CD4-positive, CD25-positive, alpha-beta regulatory T cell (primary cell): ENCODE measurements at regions not wholly inside any gene's neighbourhood (a gene's known extent, or its start where the extent isn't known, plus 50 kb on each side); places are given as distances from the start of the nearest gene placed in this dataset.
"Not testable (repeated sequence)": the region's sequence is repeated elsewhere in the genome, so short reads cannot be mapped to it uniquely, and the experiment has no call there.

ENCODE experiments used
- ATAC-seq, 2 donors: fragments of 150-1000 bp; cut with Tn5 transposase; one replicate each; pipeline ENCODE4 v1.10.0; 2021; ENCODE audit warnings: low read depth in 2 of 2, moderate number of reproducible peaks in 2 of 2, moderate library complexity in 1 of 2
- DNase-seq, 3 donors: peaks; one replicate each; pipeline versions ENCODE4 v3.0.0 to v3.0.0-alpha.2; 2012 to 2022; ENCODE audit warnings: mixed read lengths in 1 of 3
- H3K27ac ChIP-seq: one replicate; pipeline ENCODE4 v1.7.0; 2013; ENCODE audit warnings: mild to moderate bottlenecking, low read length; ENCODE audit not compliant: insufficient read depth, poor library complexity, severe bottlenecking
- H3K27me3 ChIP-seq: one replicate; pipeline ENCODE4 v1.7.0; 2013; ENCODE audit warnings: low read length; ENCODE audit not compliant: control insufficient read depth, insufficient read depth
- H3K36me3 ChIP-seq: one replicate; pipeline ENCODE4 v1.7.0; 2013; ENCODE audit warnings: mild to moderate bottlenecking, low read length, moderate library complexity; ENCODE audit not compliant: control insufficient read depth, insufficient read depth
- H3K4me1 ChIP-seq: 2 replicates; pipeline ENCODE4 v1.7.0; 2013; ENCODE audit warnings: mild to moderate bottlenecking, low read length; ENCODE audit not compliant: insufficient read depth, control insufficient read depth, poor library complexity, severe bottlenecking
- H3K4me3 ChIP-seq: one replicate; pipeline ENCODE4 v1.7.0; 2013; ENCODE audit warnings: low read depth, mild to moderate bottlenecking, low read length, moderate library complexity
- H3K9me3 ChIP-seq, 2 experiments: 1 replicate in 1 of 2; 2 replicates in 1 of 2; pipeline ENCODE4 v1.7.0; 2013; ENCODE audit warnings: low read length in 2 of 2, mild to moderate bottlenecking in 1 of 2, moderate library complexity in 1 of 2; ENCODE audit not compliant: control insufficient read depth in 2 of 2
- H3K27ac Mint-ChIP-seq, 3 donors: one replicate each; pipeline ENCODE4 v1.8.0; 2020 to 2022; ENCODE audit warnings: mild to moderate bottlenecking in 3 of 3, mixed read lengths in 3 of 3, moderate library complexity in 2 of 3
- H3K27me3 Mint-ChIP-seq: one replicate; pipeline ENCODE4 v1.8.0; 2022; ENCODE audit warnings: mild to moderate bottlenecking, mixed read lengths
- H3K36me3 Mint-ChIP-seq: one replicate; pipeline ENCODE4 v1.8.0; 2020; ENCODE audit warnings: mixed read lengths
- H3K4me1 Mint-ChIP-seq, 4 donors: one replicate each; pipeline ENCODE4 v1.8.0; 2020 to 2022; ENCODE audit warnings: mixed read lengths in 4 of 4, mild to moderate bottlenecking in 1 of 4
- H3K4me3 Mint-ChIP-seq, 4 donors: one replicate each; pipeline ENCODE4 v1.8.0; 2020 to 2022; ENCODE audit warnings: mild to moderate bottlenecking in 4 of 4, mixed read lengths in 4 of 4, moderate library complexity in 3 of 4
- H3K9me3 Mint-ChIP-seq, 7 donors: one replicate each; pipeline ENCODE4 v1.8.0; 2020 to 2022; ENCODE audit warnings: mixed read lengths in 7 of 7, mild to moderate bottlenecking in 3 of 7, moderate library complexity in 2 of 7

GRCh38 chr12:111259231-111259630 is 109.7 kb downstream of the PHETA1 start:
- no peak for DNase-seq
- H3K36me3 ChIP-seq = no peaks in the 10 kb centered on the region
- no peaks in the 10 kb centered on the region for H3K9me3 Mint-ChIP-seq
- peaks cover 0 to 2% (median 0%) of the 10 kb centered on the region in 4 donors for H3K4me1 Mint-ChIP-seq
- H3K4me3 ChIP-seq = no peak overlapping the region
- H3K9me3 ChIP-seq = no peaks in the 10 kb centered on the region
- H3K4me3 Mint-ChIP-seq = no peak overlapping the region
- H3K4me1 ChIP-seq = no peaks in the 10 kb centered on the region
- H3K27me3 ChIP-seq = no peaks in the 10 kb centered on the region
- H3K27ac Mint-ChIP-seq = no peak overlapping the region
- no peak overlapping the region for H3K27ac ChIP-seq
- H3K27me3 Mint-ChIP-seq = peaks cover 10% of the 10 kb centered on the region
- ATAC-seq = no peak
- no peaks in the 10 kb centered on the region for H3K36me3 Mint-ChIP-seq

GRCh38 chr12:111258081-111258480 is 110.8 kb downstream of the PHETA1 start:
- not testable (repeated sequence) for ATAC-seq, H3K27ac Mint-ChIP-seq, H3K4me3 ChIP-seq, H3K27ac ChIP-seq, H3K9me3 ChIP-seq, H3K36me3 ChIP-seq, H3K4me1 ChIP-seq, H3K4me1 Mint-ChIP-seq, H3K9me3 Mint-ChIP-seq, H3K4me3 Mint-ChIP-seq, H3K27me3 ChIP-seq, H3K36me3 Mint-ChIP-seq, DNase-seq
- peaks cover 10% of the 10 kb centered on the region for H3K27me3 Mint-ChIP-seq

GRCh38 chr12:111257435-111257902 is 111.4 kb downstream of the PHETA1 start:
- Mint-ChIP-seq H3K27ac (peak overlapping the region in 1 of 3 donors; percentile 3), H3K36me3 (no peaks in the 10 kb centered on the region), H3K4me3 (no peak overlapping the region), H3K9me3 (no peaks in the 10 kb centered on the region), H3K4me1 (peaks cover 0 to 2% (median 0%) of the 10 kb centered on the region in 4 donors), H3K27me3 (peaks cover 16% of the 10 kb centered on the region)
- ATAC-seq = no peak
- H3K4me1 ChIP-seq = no peaks in the 10 kb centered on the region
- no peaks in the 10 kb centered on the region for H3K27me3 ChIP-seq
- no peaks in the 10 kb centered on the region for H3K9me3 ChIP-seq
- H3K36me3 ChIP-seq = no peaks in the 10 kb centered on the region
- H3K27ac ChIP-seq = no peak overlapping the region
- no peak overlapping the region for H3K4me3 ChIP-seq
- no peak for DNase-seq

GRCh38 chr12:111256629-111257434 is 112.1 kb downstream of the PHETA1 start:
- no peaks in the 10 kb centered on the region for H3K36me3 Mint-ChIP-seq
- H3K27ac ChIP-seq = no peak overlapping the region
- no peak overlapping the region for H3K4me3 ChIP-seq
- peaks cover 0 to 2% (median 0%) of the 10 kb centered on the region in 4 donors for H3K4me1 Mint-ChIP-seq
- H3K27me3 ChIP-seq = no peaks in the 10 kb centered on the region
- H3K9me3 ChIP-seq = no peaks in the 10 kb centered on the region
- no peaks in the 10 kb centered on the region for H3K9me3 Mint-ChIP-seq
- no peaks in the 10 kb centered on the region for H3K4me1 ChIP-seq
- H3K4me3 Mint-ChIP-seq = no peak overlapping the region
- H3K36me3 ChIP-seq = no peaks in the 10 kb centered on the region
- ATAC-seq = no peak
- H3K27ac Mint-ChIP-seq = no peak overlapping the region
- no peak for DNase-seq
- H3K27me3 Mint-ChIP-seq = peaks cover 17% of the 10 kb centered on the region

- no peaks in the 10 kb centered on the region for H3K36me3 Mint-ChIP-seq
- Histone ChIP-seq H3K27ac (no peak overlapping the region), H3K4me3 (no peak overlapping the region), H3K4me1 (no peaks in the 10 kb centered on the region), H3K27me3 (no peaks in the 10 kb centered on the region), H3K36me3 (no peaks in the 10 kb centered on the region), H3K9me3 (no peaks in the 10 kb centered on the region)
- no peak for ATAC-seq
- no peak overlapping the region for H3K4me3 Mint-ChIP-seq
- no peak overlapping the region for H3K27ac Mint-ChIP-seq
- peaks cover 0 to 2% (median 0%) of the 10 kb centered on the region in 4 donors for H3K4me1 Mint-ChIP-seq
- no peaks in the 10 kb centered on the region for H3K9me3 Mint-ChIP-seq
- DNase-seq = no peak
- peaks cover 15% of the 10 kb centered on the region for H3K27me3 Mint-ChIP-seq
Observed at GRCh38 chr12:111255261-111255660, 113.6 kb downstream of the PHETA1 start.

- no peaks in the 10 kb centered on the region for H3K36me3 Mint-ChIP-seq
- no peak for DNase-seq
- no peaks in the 10 kb centered on the region for H3K9me3 Mint-ChIP-seq
- no peak overlapping the region for H3K27ac ChIP-seq
- H3K9me3 ChIP-seq = no peaks in the 10 kb centered on the region
- peaks cover 15% of the 10 kb centered on the region for H3K27me3 Mint-ChIP-seq
- H3K36me3 ChIP-seq = no peaks in the 10 kb centered on the region
- H3K4me1 ChIP-seq = no peaks in the 10 kb centered on the region
- peaks cover 0 to 2% (median 0%) of the 10 kb centered on the region in 4 donors for H3K4me1 Mint-ChIP-seq
- no peaks in the 10 kb centered on the region for H3K27me3 ChIP-seq
- no peak overlapping the region for H3K27ac Mint-ChIP-seq
- H3K4me3 ChIP-seq = no peak overlapping the region
- no peak overlapping the region for H3K4me3 Mint-ChIP-seq
- no peak for ATAC-seq
Observed at GRCh38 chr12:111254106-111254505, 114.8 kb downstream of the PHETA1 start.

GRCh38 chr12:111253213-111253612 is 115.7 kb downstream of the PHETA1 start:
- H3K4me1 Mint-ChIP-seq = peaks cover 0 to 2% (median 0%) of the 10 kb centered on the region in 4 donors
- no peak overlapping the region for H3K4me3 Mint-ChIP-seq
- H3K4me3 ChIP-seq = no peak overlapping the region
- H3K4me1 ChIP-seq = no peaks in the 10 kb centered on the region
- H3K9me3 ChIP-seq = no peaks in the 10 kb centered on the region
- no peak for DNase-seq
- H3K36me3 ChIP-seq = no peaks in the 10 kb centered on the region
- no peaks in the 10 kb centered on the region for H3K9me3 Mint-ChIP-seq
- peaks cover 15% of the 10 kb centered on the region for H3K27me3 Mint-ChIP-seq
- no peaks in the 10 kb centered on the region for H3K36me3 Mint-ChIP-seq
- no peaks in the 10 kb centered on the region for H3K27me3 ChIP-seq
- H3K27ac ChIP-seq = no peak overlapping the region
- H3K27ac Mint-ChIP-seq = no peak overlapping the region
- no peak for ATAC-seq

- H3K27ac Mint-ChIP-seq = no peak overlapping the region
- no peaks in the 10 kb centered on the region for H3K36me3 Mint-ChIP-seq
- H3K9me3 Mint-ChIP-seq = no peaks in the 10 kb centered on the region
- H3K4me3 Mint-ChIP-seq = no peak overlapping the region
- ATAC-seq (no peak), DNase-seq (no peak)
- Histone ChIP-seq H3K9me3 (no peaks in the 10 kb centered on the region), H3K27me3 (no peaks in the 10 kb centered on the region), H3K36me3 (no peaks in the 10 kb centered on the region), H3K4me1 (no peaks in the 10 kb centered on the region), H3K4me3 (no peak overlapping the region), H3K27ac (no peak overlapping the region)
- H3K27me3 Mint-ChIP-seq = peaks cover 16% of the 10 kb centered on the region
- no peaks in the 10 kb centered on the region for H3K4me1 Mint-ChIP-seq
Observed at GRCh38 chr12:111251787-111252186, 117.1 kb downstream of the PHETA1 start.
